ENCODE measurements at regions not wholly inside any gene's neighbourhood (a gene's known extent, or its start where the extent isn't known, plus 50 kb on each side); places are given as distances from the start of the nearest gene placed in this dataset.

- intact Hi-C loops (cut with micrococcal nuclease; ENCODE audit: unreplicated experiment): no loop called here
- no peak overlapping the region for H3K4me2 ChIP-seq (ENCODE audit: low read depth, low read length)
- H3K79me2 ChIP-seq (ENCODE audit: insufficient read depth, low read length): no peaks in the 10 kb centered on the region
- in situ Hi-C loops (cut with HindIII; ENCODE audit: extremely low pct_ligation_motif_present, low pct_unique_long_range_greater_than_20kb): no loop called here
- H3K4me3 ChIP-seq (replicated peaks in 1 of 3; ENCODE audit: insufficient read depth in 1 of 3, low read depth in 2 of 3, low read length in 3 of 3): no peak overlapping the region
- ATAC-seq (no peak), DNase-seq (ENCODE audit: low spot score) (no peak), FAIRE-seq (no peak)
- TF ChIP-seq SMC3 (IDR thresholded peaks at IDR 0.05; ENCODE audit: low read length) (no peak), E2F2 (CRISPR knock-in tag; IDR thresholded peaks at IDR 0.05; ENCODE audit: borderline replicate concordance) (no peak), ZNF430 (CRISPR knock-in tag; IDR thresholded peaks at IDR 0.05) (no peak), ZNF816 (CRISPR knock-in tag; IDR thresholded peaks at IDR 0.05; ENCODE audit: borderline replicate concordance) (no peak), ATF7 (IDR thresholded peaks at IDR 0.05) (no peak), ATF7 (CRISPR knock-in tag; IDR thresholded peaks at IDR 0.05) (no peak), E2F5 (CRISPR knock-in tag; conservative IDR thresholded peaks at IDR 0.05) (no peak), FOXA3 (CRISPR knock-in tag; IDR thresholded peaks at IDR 0.05) (no peak), TOE1 (CRISPR knock-in tag; IDR thresholded peaks at IDR 0.05) (no peak), SRSF4 (IDR thresholded peaks at IDR 0.05; ENCODE audit: low read depth, low read length, poor library complexity, severe bottlenecking) (no peak), ZNF34 (CRISPR knock-in tag; IDR thresholded peaks at IDR 0.05; ENCODE audit: borderline replicate concordance) (no peak), NFYB (CRISPR knock-in tag; IDR thresholded peaks at IDR 0.05) (no peak)
- H3K4me1 ChIP-seq (ENCODE audit: insufficient read depth, low read length): no peaks in the 10 kb centered on the region
- H3K9me3 ChIP-seq (ENCODE audit: low read length): no peaks in the 10 kb centered on the region
- WGBS (ENCODE audit: low lambda C conversion rate): 3% methylated on average over 2 of the region's 2 CpGs
- no peaks in the 10 kb centered on the region for H3K27me3 ChIP-seq (ENCODE audit: control insufficient read depth in 1 of 2, insufficient read depth in 2 of 2, low read length in 2 of 2)
- no peaks in the 10 kb centered on the region for H4K20me1 ChIP-seq (ENCODE audit: insufficient read depth, low read length)
- ChIA-PET CTCF (ENCODE audit: low intra/inter-chr PET ratio, low total read pairs) (no interaction called here), POLR2A (no interaction called here)
- H3K36me3 ChIP-seq (replicated peaks in 1 of 2; ENCODE audit: control insufficient read depth in 1 of 2, insufficient read depth in 2 of 2, low read length in 2 of 2): no peaks in the 10 kb centered on the region
- H3K27ac ChIP-seq (ENCODE audit: extremely low read length, insufficient read depth, low read length): no peak overlapping the region
- no TSS peak for BruUV-seq (replicated peaks)
- H3K9ac ChIP-seq (ENCODE audit: insufficient read depth, low read depth, low read length): no peak overlapping the region
- no peak overlapping the region for H2AFZ ChIP-seq (ENCODE audit: low read length)
Measured at GRCh38 chr7:110418659-110419280, 672.2 kb upstream of the LRRN3 start.
